ENCODE measurements at regions not wholly inside any gene's neighbourhood (a gene's known extent, or its start where the extent isn't known, plus 50 kb on each side); places are given as distances from the start of the nearest gene placed in this dataset.

GRCh38 chr5:164540174-164540573 is 1034.8 kb downstream of the MAT2B start:
- H3K36me3 ChIP-seq (ENCODE audit: insufficient read depth, low read length), result no peaks in the 10 kb centered on the region
- no peak for TF ChIP-seq CTCF (IDR thresholded peaks at IDR 0.05; ENCODE audit: extremely low read depth, low read depth, low read length)
- no peak for DNase-seq (ENCODE audit: insufficient read length, low spot score, missing footprints)
- H3K27me3 ChIP-seq (ENCODE audit: insufficient read depth, low read length), result no peaks in the 10 kb centered on the region
- no peaks in the 10 kb centered on the region for H4K20me1 ChIP-seq (ENCODE audit: insufficient read depth, low read length)
- no peaks in the 10 kb centered on the region for H3K9me3 ChIP-seq (ENCODE audit: low read depth, low read length)
- no peak overlapping the region for H3K27ac ChIP-seq (ENCODE audit: low read depth, low read length)
- H3K79me2 ChIP-seq (ENCODE audit: insufficient read depth, low read length), result no peaks in the 10 kb centered on the region
- no peak overlapping the region for H2AFZ ChIP-seq (ENCODE audit: low read length)
- H3K4me1 ChIP-seq (ENCODE audit: insufficient read depth, low read length), result no peaks in the 10 kb centered on the region
- H3K4me3 ChIP-seq (ENCODE audit: insufficient read depth, low read length), result no peak overlapping the region
- H3K4me2 ChIP-seq (ENCODE audit: insufficient read depth, low read length), result no peak overlapping the region

GRCh38 chr5:164545507-164545906 is 1040.1 kb downstream of the MAT2B start:
- no peak for TF ChIP-seq CTCF (IDR thresholded peaks at IDR 0.05; ENCODE audit: extremely low read depth, low read depth, low read length)
- no peak overlapping the region for H3K27ac ChIP-seq (ENCODE audit: low read depth, low read length)

GRCh38 chr5:164553851-164554250 is 1048.4 kb downstream of the MAT2B start:
- TF ChIP-seq CTCF (IDR thresholded peaks at IDR 0.05; ENCODE audit: extremely low read depth, low read depth, low read length), result no peak
- no peak overlapping the region for H3K4me3 ChIP-seq (ENCODE audit: insufficient read depth, low read length)
- H3K4me2 ChIP-seq (ENCODE audit: insufficient read depth, low read length), result no peak overlapping the region
- no peaks in the 10 kb centered on the region for H3K27me3 ChIP-seq (ENCODE audit: insufficient read depth, low read length)
- no peaks in the 10 kb centered on the region for H4K20me1 ChIP-seq (ENCODE audit: insufficient read depth, low read length)
- no peak for DNase-seq (ENCODE audit: insufficient read length, low spot score, missing footprints)
- no peaks in the 10 kb centered on the region for H3K4me1 ChIP-seq (ENCODE audit: insufficient read depth, low read length)
- H3K36me3 ChIP-seq (ENCODE audit: insufficient read depth, low read length), result no peaks in the 10 kb centered on the region
- H3K27ac ChIP-seq (ENCODE audit: low read depth, low read length), result no peak overlapping the region
- H3K9me3 ChIP-seq (ENCODE audit: low read depth, low read length), result no peaks in the 10 kb centered on the region
- H3K79me2 ChIP-seq (ENCODE audit: insufficient read depth, low read length), result no peaks in the 10 kb centered on the region
- no peak overlapping the region for H2AFZ ChIP-seq (ENCODE audit: low read length)

More at GRCh38 chr5:164545507-164545906, 1040.1 kb downstream of the MAT2B start:
- no peaks in the 10 kb centered on the region for H4K20me1 ChIP-seq (ENCODE audit: insufficient read depth, low read length)
- H3K4me3 ChIP-seq (ENCODE audit: insufficient read depth, low read length), result no peak overlapping the region
- H3K27me3 ChIP-seq (ENCODE audit: insufficient read depth, low read length), result no peaks in the 10 kb centered on the region
- no peak for DNase-seq (ENCODE audit: insufficient read length, low spot score, missing footprints)
- H2AFZ ChIP-seq (ENCODE audit: low read length), result no peak overlapping the region
- no peaks in the 10 kb centered on the region for H3K79me2 ChIP-seq (ENCODE audit: insufficient read depth, low read length)
- H3K36me3 ChIP-seq (ENCODE audit: insufficient read depth, low read length), result no peaks in the 10 kb centered on the region
- no peaks in the 10 kb centered on the region for H3K4me1 ChIP-seq (ENCODE audit: insufficient read depth, low read length)
- H3K4me2 ChIP-seq (ENCODE audit: insufficient read depth, low read length), result no peak overlapping the region
- H3K9me3 ChIP-seq (ENCODE audit: low read depth, low read length), result no peaks in the 10 kb centered on the region

- Histone ChIP-seq H3K27ac (ENCODE audit: low read depth, low read length) (no peak overlapping the region), H4K20me1 (ENCODE audit: insufficient read depth, low read length) (no peaks in the 10 kb centered on the region), H3K4me1 (ENCODE audit: insufficient read depth, low read length) (no peaks in the 10 kb centered on the region), H3K9me3 (ENCODE audit: low read depth, low read length) (no peaks in the 10 kb centered on the region), H3K36me3 (ENCODE audit: insufficient read depth, low read length) (no peaks in the 10 kb centered on the region), H3K4me3 (ENCODE audit: insufficient read depth, low read length) (no peak overlapping the region), H3K4me2 (ENCODE audit: insufficient read depth, low read length) (no peak overlapping the region), H3K79me2 (ENCODE audit: insufficient read depth, low read length) (no peaks in the 10 kb centered on the region), H2AFZ (ENCODE audit: low read length) (no peak overlapping the region), H3K27me3 (ENCODE audit: insufficient read depth, low read length) (no peaks in the 10 kb centered on the region)
- no peak for DNase-seq (ENCODE audit: insufficient read length, low spot score, missing footprints)
- no peak for TF ChIP-seq CTCF (IDR thresholded peaks at IDR 0.05; ENCODE audit: extremely low read depth, low read depth, low read length)
Measured at GRCh38 chr5:164555809-164556208, 1050.4 kb downstream of the MAT2B start.
